GM19455 (cell line): ENCODE measurements at regions not wholly inside any gene's neighbourhood (a gene's known extent, or its start where the extent isn't known, plus 50 kb on each side); places are given as distances from the start of the nearest gene placed in this dataset.

ENCODE experiments used
- ATAC-seq: cut with Tn5 transposase; IDR thresholded peaks from one replicate; pipeline ENCODE4 v1.9.1; 2021; ENCODE audit not compliant: unreplicated experiment

GRCh38 chr6:24987446-24988115 is 51.8 kb upstream of the RIPOR2 start:
- ATAC-seq = no peak

GRCh38 chr6:24988562-24988961 is 52.8 kb upstream of the RIPOR2 start:
- ATAC-seq = no peak

GRCh38 chr6:24990236-24990845 is 54.6 kb upstream of the RIPOR2 start:
- no peak for ATAC-seq

- no peak for ATAC-seq
Observed at GRCh38 chr6:24990944-24991809, 55.4 kb upstream of the RIPOR2 start.

GRCh38 chr6:24991810-24992467 is 56.2 kb upstream of the RIPOR2 start:
- peak; percentile 91 for ATAC-seq

GRCh38 chr6:24994812-24995211 is 59.1 kb upstream of the RIPOR2 start:
- no peak for ATAC-seq

- ATAC-seq = no peak
Observed at GRCh38 chr6:24995270-24995669, 59.5 kb upstream of the RIPOR2 start.

GRCh38 chr6:24996269-24996836 is 60.6 kb upstream of the RIPOR2 start:
- ATAC-seq = no peak

GRCh38 chr6:24997231-24997630 is 61.5 kb upstream of the RIPOR2 start:
- ATAC-seq = no peak

- no peak for ATAC-seq
Observed at GRCh38 chr6:24997905-24998304, 62.1 kb upstream of the RIPOR2 start.

- ATAC-seq = no peak
Observed at GRCh38 chr6:25002326-25003091, 66.7 kb upstream of the RIPOR2 start.

GRCh38 chr6:25004357-25004756 is 68.6 kb upstream of the RIPOR2 start:
- ATAC-seq = no peak

GRCh38 chr6:25005010-25005409 is 69.2 kb upstream of the RIPOR2 start:
- ATAC-seq = no peak

GRCh38 chr6:25006075-25006474 is 70.3 kb upstream of the RIPOR2 start:
- ATAC-seq = no peak

GRCh38 chr6:25006565-25007001 is 70.8 kb upstream of the RIPOR2 start:
- ATAC-seq = no peak

GRCh38 chr6:25007269-25007699 is 71.5 kb upstream of the RIPOR2 start:
- ATAC-seq = peak; percentile 74

GRCh38 chr6:25008707-25009392 is 73.1 kb upstream of the RIPOR2 start:
- no peak for ATAC-seq

GRCh38 chr6:25009393-25009710 is 73.6 kb upstream of the RIPOR2 start:
- no peak for ATAC-seq

- ATAC-seq = no peak
Observed at GRCh38 chr6:25010176-25010575, 74.4 kb upstream of the RIPOR2 start.
